ENCODE measurements at regions not wholly inside any gene's neighbourhood (a gene's known extent, or its start where the extent isn't known, plus 50 kb on each side); places are given as distances from the start of the nearest gene placed in this dataset.

DNA sequence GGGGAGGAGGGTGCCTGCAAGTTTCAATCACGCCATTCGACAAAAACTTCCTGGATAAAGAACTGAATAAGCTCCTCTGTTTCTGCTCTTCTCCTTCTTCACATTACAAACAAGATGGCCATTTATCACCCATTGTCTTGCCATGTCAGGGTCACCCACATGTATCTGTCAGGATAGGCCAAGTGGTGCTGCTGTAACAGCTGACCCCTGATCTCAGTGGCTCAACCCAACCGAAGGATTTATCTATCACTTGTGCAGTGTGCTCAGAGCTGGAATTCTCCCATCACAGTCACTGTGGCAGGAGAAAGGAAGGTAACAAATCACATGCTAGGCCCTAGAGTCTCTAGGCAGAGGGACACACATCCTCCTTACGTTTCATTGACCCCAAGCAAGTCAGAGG lies 210.0 kb upstream of the CDH5 start:
- H3K9me3 ChIP-seq (ENCODE audit: control insufficient read depth, low read length), result no peaks in the 10 kb centered on the region
- no peaks in the 10 kb centered on the region for H3K27me3 ChIP-seq (ENCODE audit: control insufficient read depth, insufficient read depth, low read length, poor library complexity, severe bottlenecking)
- TF ChIP-seq, protein P1, sequence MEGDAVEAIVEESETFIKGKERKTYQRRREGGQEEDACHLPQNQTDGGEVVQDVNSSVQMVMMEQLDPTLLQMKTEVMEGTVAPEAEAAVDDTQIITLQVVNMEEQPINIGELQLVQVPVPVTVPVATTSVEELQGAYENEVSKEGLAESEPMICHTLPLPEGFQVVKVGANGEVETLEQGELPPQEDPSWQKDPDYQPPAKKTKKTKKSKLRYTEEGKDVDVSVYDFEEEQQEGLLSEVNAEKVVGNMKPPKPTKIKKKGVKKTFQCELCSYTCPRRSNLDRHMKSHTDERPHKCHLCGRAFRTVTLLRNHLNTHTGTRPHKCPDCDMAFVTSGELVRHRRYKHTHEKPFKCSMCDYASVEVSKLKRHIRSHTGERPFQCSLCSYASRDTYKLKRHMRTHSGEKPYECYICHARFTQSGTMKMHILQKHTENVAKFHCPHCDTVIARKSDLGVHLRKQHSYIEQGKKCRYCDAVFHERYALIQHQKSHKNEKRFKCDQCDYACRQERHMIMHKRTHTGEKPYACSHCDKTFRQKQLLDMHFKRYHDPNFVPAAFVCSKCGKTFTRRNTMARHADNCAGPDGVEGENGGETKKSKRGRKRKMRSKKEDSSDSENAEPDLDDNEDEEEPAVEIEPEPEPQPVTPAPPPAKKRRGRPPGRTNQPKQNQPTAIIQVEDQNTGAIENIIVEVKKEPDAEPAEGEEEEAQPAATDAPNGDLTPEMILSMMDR (conservative IDR thresholded peaks at IDR 0.05), result no peak
- no peaks in the 10 kb centered on the region for H3K36me3 Mint-ChIP-seq (ENCODE audit: low read depth)
- WGBS, 2 experiments (ENCODE audit: insufficient coverage in 1 of 2, insufficient read length in 1 of 2), result 90 to 98% methylated on average over 1 to 4 of the region's 4 CpGs
- no peaks in the 10 kb centered on the region for H3K36me3 ChIP-seq (ENCODE audit: control insufficient read depth, insufficient read depth, low read length)
- H3K27me3 Mint-ChIP-seq (ENCODE audit: insufficient read depth), result no peaks in the 10 kb centered on the region
- H3K27ac ChIP-seq (ENCODE audit: low read depth, low read length), result no peak overlapping the region
- no peak overlapping the region for H3K4me3 Mint-ChIP-seq
- H3K9ac ChIP-seq (ENCODE audit: extremely low read depth, low read length, poor library complexity, severe bottlenecking), result no peak overlapping the region
- H3K9me3 Mint-ChIP-seq, result no peaks in the 10 kb centered on the region
- no peak overlapping the region for H3K27ac Mint-ChIP-seq
- peaks cover 10% of the 10 kb centered on the region for H3K4me1 Mint-ChIP-seq
- no peaks in the 10 kb centered on the region for H3K4me1 ChIP-seq (ENCODE audit: control insufficient read depth, insufficient read depth, low read length)
- no peak for DNase-seq
- no peak overlapping the region for H3K4me3 ChIP-seq (ENCODE audit: low read length)

DNA sequence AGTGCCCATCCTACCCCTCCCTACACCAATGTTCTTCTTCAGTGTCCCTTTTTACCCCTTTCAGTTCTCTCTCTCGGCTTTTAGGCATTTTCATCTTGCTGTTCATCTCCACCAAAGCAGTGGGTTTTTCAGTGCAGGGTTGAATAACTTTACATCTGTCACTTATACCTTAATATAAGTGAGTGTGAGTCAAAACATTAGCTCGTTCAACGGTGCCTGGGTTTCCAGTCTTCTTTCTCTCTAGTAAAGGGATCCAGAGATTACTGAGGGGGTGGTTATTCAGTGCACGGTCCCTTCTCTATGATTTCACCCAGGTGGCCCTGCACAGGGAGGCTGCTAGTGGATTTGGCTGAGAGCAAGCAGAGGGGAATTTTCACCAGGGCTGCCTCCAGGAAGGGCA lies 210.6 kb upstream of the CDH5 start:
- Histone ChIP-seq H3K4me1 (ENCODE audit: control insufficient read depth, insufficient read depth, low read length) (no peaks in the 10 kb centered on the region), H3K9me3 (ENCODE audit: control insufficient read depth, low read length) (no peaks in the 10 kb centered on the region), H3K36me3 (ENCODE audit: control insufficient read depth, insufficient read depth, low read length) (no peaks in the 10 kb centered on the region), H3K4me3 (ENCODE audit: low read length) (no peak overlapping the region), H3K9ac (ENCODE audit: extremely low read depth, low read length, poor library complexity, severe bottlenecking) (no peak overlapping the region), H3K27me3 (ENCODE audit: control insufficient read depth, insufficient read depth, low read length, poor library complexity, severe bottlenecking) (no peaks in the 10 kb centered on the region), H3K27ac (ENCODE audit: low read depth, low read length) (no peak overlapping the region)
- Mint-ChIP-seq H3K4me3 (no peak overlapping the region), H3K36me3 (ENCODE audit: low read depth) (no peaks in the 10 kb centered on the region), H3K4me1 (peaks cover 12% of the 10 kb centered on the region), H3K27ac (no peak overlapping the region), H3K27me3 (ENCODE audit: insufficient read depth) (no peaks in the 10 kb centered on the region), H3K9me3 (no peaks in the 10 kb centered on the region)
- WGBS, 2 experiments (ENCODE audit: insufficient coverage in 1 of 2, insufficient read length in 1 of 2), result 92% methylated on average over 4 of the region's 4 CpGs; no CpG with 5 or more reads in 1 of the 2 experiments
- TF ChIP-seq, protein P1 (conservative IDR thresholded peaks at IDR 0.05), result no peak
- DNase-seq, result no peak

DNA sequence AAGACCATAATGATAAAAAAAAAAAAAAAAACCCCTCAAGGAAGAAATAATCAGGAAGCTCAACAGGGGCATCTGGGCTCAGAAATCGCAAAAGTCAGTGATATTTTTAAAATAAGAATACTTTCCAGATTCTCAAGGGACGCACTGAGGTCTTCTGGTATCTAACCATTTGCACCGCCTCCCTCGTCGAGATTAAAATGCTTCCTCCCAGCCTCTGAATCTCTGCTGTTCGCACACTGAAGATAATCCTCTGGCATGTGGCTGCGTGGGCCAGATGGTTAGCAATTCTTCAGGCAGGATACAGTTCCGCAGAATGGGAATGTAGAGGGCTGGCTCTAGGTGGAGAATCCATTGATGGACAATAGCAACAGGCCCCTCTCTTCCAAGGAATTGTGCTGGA lies 211.7 kb upstream of the CDH5 start:
- Mint-ChIP-seq H3K4me1 (peaks cover 12% of the 10 kb centered on the region), H3K27ac (no peak overlapping the region), H3K36me3 (ENCODE audit: low read depth) (no peaks in the 10 kb centered on the region), H3K9me3 (no peaks in the 10 kb centered on the region), H3K27me3 (ENCODE audit: insufficient read depth) (no peaks in the 10 kb centered on the region), H3K4me3 (no peak overlapping the region)
- Histone ChIP-seq H3K9ac (ENCODE audit: extremely low read depth, low read length, poor library complexity, severe bottlenecking) (no peak overlapping the region), H3K27me3 (ENCODE audit: control insufficient read depth, insufficient read depth, low read length, poor library complexity, severe bottlenecking) (no peaks in the 10 kb centered on the region), H3K4me1 (ENCODE audit: control insufficient read depth, insufficient read depth, low read length) (no peaks in the 10 kb centered on the region), H3K36me3 (ENCODE audit: control insufficient read depth, insufficient read depth, low read length) (no peaks in the 10 kb centered on the region), H3K9me3 (ENCODE audit: control insufficient read depth, low read length) (no peaks in the 10 kb centered on the region), H3K27ac (ENCODE audit: low read depth, low read length) (no peak overlapping the region), H3K4me3 (ENCODE audit: low read length) (no peak overlapping the region)
- TF ChIP-seq, protein P1 (conservative IDR thresholded peaks at IDR 0.05), result no peak
- WGBS, 2 experiments (ENCODE audit: insufficient coverage in 1 of 2, insufficient read length in 1 of 2), result 84 to 93% methylated on average over 7 to 8 of the region's 8 CpGs
- DNase-seq, result no peak

Data from endodermal cell (in vitro differentiated cells).